HG03060 (cell line): ENCODE measurements at regions not wholly inside any gene's neighbourhood (a gene's known extent, or its start where the extent isn't known, plus 50 kb on each side); places are given as distances from the start of the nearest gene placed in this dataset.

Experiments used
- ATAC-seq: cut with Tn5 transposase; IDR thresholded peaks from one replicate; pipeline ENCODE4 v1.9.1; 2021; ENCODE audit warnings: low read depth, moderate number of reproducible peaks; ENCODE audit not compliant: unreplicated experiment

GRCh38 chr2:106572541-106573450 lies 85.6 kb downstream of the CD8B2 start:
- no peak for ATAC-seq

GRCh38 chr2:106573773-106574172 lies 86.6 kb downstream of the CD8B2 start:
- ATAC-seq, result no peak

- ATAC-seq, result no peak
Measured at GRCh38 chr2:106575955-106576354, 88.8 kb downstream of the CD8B2 start.

- no peak for ATAC-seq
Measured at GRCh38 chr2:106577255-106577651, 90.1 kb downstream of the CD8B2 start.

- no peak for ATAC-seq
Measured at GRCh38 chr2:106579750-106580197, 92.6 kb downstream of the CD8B2 start.

GRCh38 chr2:106580241-106580640 lies 93.1 kb downstream of the CD8B2 start:
- ATAC-seq, result no peak

- ATAC-seq, result no peak
Measured at GRCh38 chr2:106581328-106581727, 94.2 kb downstream of the CD8B2 start.

GRCh38 chr2:106581755-106582147 lies 94.6 kb downstream of the CD8B2 start:
- ATAC-seq, result no peak

GRCh38 chr2:106582148-106583143 lies 95.3 kb downstream of the CD8B2 start:
- peak; percentile 57 for ATAC-seq

GRCh38 chr2:106584304-106584954 lies 97.3 kb downstream of the CD8B2 start:
- ATAC-seq, result no peak

GRCh38 chr2:106596844-106597243 lies 109.7 kb downstream of the CD8B2 start:
- ATAC-seq, result no peak

GRCh38 chr2:106599540-106599939 lies 112.4 kb downstream of the CD8B2 start:
- ATAC-seq, result no peak

GRCh38 chr2:106602042-106602441 lies 114.9 kb downstream of the CD8B2 start:
- ATAC-seq, result no peak

- ATAC-seq, result no peak
Measured at GRCh38 chr2:106606652-106607051, 119.5 kb downstream of the CD8B2 start.

GRCh38 chr2:106607371-106607770 lies 120.2 kb downstream of the CD8B2 start:
- ATAC-seq, result no peak

- no peak for ATAC-seq
Measured at GRCh38 chr2:106609780-106610179, 122.6 kb downstream of the CD8B2 start.

GRCh38 chr2:106614511-106615291 lies 127.5 kb downstream of the CD8B2 start:
- no peak for ATAC-seq

- no peak for ATAC-seq
Measured at GRCh38 chr2:106618614-106619013, 131.4 kb downstream of the CD8B2 start.

- no peak for ATAC-seq
Measured at GRCh38 chr2:106623456-106623855, 136.3 kb downstream of the CD8B2 start.
